HG03469 (cell line): ENCODE measurements at regions not wholly inside any gene's neighbourhood (a gene's known extent, or its start where the extent isn't known, plus 50 kb on each side); places are given as distances from the start of the nearest gene placed in this dataset.

Source experiments
- ATAC-seq: cut with Tn5 transposase; IDR thresholded peaks from one replicate; pipeline ENCODE4 v1.9.1; 2021; ENCODE audit warnings: mild to moderate bottlenecking, moderate library complexity, moderate number of reproducible peaks; ENCODE audit not compliant: unreplicated experiment

GRCh38 chr20:39954621-39955020, 734.4 kb downstream of the MAFB start:
- no peak for ATAC-seq

DNA sequence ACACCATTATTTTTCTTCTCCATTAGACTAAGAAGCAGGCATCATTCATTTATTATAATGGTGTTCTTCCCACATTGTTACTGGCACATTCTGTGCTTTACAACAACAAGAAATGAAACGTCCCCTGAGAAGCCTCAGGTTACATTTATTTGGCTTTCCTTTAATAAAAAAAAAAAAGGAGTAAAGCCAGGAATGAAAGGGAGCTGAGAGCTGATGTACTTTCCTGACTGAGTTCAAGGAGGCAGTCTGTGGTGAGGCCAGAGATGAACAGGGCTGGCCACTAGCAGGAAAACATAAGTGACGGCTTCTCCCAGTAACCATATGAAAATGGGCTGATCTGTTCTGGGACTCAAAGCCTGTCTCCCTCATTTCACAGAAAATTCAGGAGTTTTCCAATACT, 742.1 kb downstream of the MAFB start:
- no peak for ATAC-seq

GRCh38 chr20:39946053-39946810, 742.8 kb downstream of the MAFB start:
- ATAC-seq = no peak

DNA sequence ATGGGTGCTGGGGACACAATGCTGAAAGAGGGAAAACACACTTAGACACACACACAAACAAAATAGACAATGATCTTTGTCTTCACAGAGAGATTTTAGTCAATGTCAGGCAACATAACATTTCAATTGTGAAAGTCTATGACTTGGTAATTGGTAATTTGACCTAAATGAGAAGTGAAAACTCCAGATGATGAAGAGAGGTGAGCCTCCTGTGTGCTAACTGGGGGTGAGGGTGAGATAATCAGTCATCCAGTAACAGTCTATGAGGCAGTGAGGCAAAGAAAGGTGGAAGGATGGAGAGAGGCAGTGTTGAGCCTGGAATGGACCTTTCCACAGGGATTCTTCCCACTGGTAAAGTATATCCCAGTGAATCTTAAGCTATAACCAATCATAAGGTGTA, 744.2 kb downstream of the MAFB start:
- no peak for ATAC-seq

DNA sequence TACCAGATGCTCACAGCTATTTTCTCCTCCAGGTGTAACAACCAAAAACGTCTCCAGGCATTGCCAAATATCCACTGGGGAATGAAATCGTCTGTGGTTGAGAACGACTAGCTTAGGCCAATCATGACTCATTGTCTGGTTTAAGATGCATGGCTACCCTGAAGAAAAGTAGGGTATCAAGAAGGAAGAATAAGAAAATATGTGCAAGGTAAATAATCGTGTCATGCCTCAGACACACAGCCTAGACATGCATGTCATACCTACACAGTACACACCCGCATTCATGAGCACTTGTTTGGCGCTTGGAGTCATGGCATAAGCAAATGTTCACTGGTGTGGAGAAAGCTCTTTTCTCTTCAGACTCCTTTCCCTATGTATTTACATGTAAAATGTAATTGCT, 745.7 kb downstream of the MAFB start:
- no peak for ATAC-seq

DNA sequence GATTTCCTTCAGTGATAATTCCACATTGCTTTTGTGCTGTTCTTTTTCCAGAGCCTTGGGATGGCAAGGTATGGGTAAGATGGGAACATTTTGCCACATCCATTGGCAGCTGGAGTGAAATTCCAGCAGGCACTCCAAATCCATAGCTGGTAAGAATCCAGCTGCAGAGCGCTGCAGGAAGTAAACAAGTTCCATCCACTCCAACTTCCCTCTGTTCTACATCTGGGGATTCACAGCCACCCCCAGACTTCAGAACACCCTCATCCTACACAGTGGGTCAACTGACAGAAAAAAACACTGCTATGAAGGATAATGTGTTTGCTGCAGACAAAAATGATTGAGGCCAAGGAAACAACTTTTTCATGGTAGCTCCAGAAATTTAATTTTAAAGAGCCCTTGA, 747.8 kb downstream of the MAFB start:
- no peak for ATAC-seq

DNA sequence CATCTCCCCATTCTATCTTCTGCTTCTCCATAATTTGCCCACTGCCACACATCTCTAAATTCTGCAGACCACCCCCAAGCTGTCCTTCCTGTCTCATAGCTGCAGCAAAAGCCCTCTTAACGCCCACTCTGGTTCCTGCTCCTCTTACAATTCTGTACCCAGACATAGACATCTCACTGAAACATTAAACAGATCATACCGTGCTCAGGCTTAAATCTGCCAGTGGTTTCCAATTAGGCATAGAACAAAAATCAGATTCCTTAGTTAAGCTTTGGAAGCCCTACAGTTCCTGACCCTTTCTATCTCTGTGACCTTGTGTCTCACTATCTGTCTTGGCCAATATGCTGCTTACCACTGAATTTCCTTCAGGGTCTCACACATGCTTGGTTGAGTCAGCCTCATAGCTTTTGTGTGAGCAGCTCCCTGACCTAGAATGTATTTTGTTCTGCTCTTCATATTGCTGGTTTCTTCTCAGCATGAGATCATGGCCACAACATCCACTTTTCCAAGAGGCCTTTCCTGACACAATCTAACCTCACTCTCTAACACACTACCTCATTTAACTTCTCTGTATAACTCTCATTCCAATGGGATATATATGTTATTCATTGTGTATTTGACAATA, 749.7 kb downstream of the MAFB start:
- no peak for ATAC-seq

DNA sequence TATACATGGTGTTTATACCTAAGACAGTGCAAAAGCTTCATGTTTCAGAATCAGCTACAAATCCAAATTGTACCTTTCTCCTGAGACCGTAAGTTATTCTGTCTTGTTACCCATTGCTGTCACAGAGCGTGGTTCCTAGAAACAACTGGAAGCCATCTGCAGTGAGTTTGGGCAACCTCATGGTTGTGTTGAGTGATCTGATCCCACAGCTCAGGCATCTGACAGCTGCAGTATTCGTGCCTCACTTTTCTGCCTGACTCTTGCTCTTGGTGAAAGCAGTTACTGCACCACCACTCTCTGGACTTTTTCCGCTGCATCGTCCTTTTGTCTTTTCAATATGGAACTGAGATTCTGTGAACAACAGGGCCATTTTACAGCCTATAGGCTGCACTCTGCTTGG, 752.6 kb downstream of the MAFB start:
- ATAC-seq = no peak

DNA sequence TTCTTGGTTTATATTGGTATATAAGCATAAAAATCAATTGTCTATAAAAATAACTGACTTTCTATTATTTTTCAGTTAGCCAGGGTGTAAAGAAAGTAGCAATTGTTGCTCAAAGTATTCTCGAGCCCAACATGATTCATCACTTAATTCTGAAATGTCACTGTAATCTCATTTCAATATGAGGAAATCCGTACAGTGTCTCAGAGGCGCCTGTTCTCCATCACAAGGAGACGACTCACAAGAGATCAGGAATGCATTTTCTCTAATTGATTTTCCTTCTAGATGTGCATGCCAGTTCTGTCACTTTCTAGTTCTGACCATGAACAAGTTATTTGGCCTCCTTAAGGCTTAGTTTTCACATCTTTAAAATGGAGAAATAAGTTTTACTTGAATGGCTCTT, 753.1 kb downstream of the MAFB start:
- no peak for ATAC-seq

DNA sequence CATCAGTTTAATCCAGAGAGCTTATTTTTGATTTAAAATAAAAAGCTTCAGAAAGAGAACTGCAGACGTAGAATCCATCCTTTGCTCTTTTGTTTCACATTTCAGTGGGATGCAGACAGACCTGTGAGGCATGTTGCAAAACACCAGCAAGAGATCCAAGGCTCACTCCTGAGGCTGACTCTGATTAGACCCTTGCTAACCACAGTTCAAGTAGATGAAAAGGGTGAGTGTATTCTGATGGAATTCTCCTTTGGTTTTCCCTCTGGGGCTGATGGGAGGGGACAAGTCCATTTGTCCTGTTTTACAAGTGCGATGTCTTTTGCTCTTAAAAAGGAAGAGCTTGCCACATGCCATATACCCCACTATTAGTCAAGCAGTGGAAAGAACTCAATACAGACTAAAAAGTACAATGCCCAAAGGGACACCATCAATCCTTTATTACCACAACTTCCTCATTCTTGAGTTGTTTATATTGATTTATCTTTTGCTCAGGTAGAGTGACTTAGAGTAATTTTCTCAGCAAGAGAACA, 772.7 kb downstream of the MAFB start:
- no peak for ATAC-seq

DNA sequence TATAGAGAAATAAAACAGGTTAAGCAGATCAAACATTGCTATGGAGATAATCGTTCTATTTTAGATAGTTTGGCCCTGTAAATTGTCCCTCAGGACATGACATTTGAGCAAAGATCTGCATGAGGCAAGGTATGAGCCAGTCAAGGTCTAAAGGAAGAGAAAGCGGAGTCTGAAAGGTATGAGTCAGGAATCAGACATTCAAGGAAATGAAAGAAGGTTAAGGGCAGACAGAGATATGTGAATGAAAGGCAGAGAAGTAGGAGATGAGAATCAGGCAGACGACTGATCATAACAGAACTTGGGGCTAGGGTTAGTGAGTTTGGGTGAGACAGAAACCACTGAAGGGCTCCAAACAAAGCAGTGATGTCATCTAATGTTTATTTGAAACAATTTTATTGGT, 775.8 kb downstream of the MAFB start:
- no peak for ATAC-seq

- ATAC-seq = no peak
Observed at GRCh38 chr20:39911497-39911896, 777.5 kb downstream of the MAFB start.

GRCh38 chr20:39910536-39910935, 778.5 kb downstream of the MAFB start:
- ATAC-seq = no peak

- no peak for ATAC-seq
Observed at GRCh38 chr20:39909447-39909846, 779.6 kb downstream of the MAFB start.

- no peak for ATAC-seq
Observed at GRCh38 chr20:39904476-39905112, 784.4 kb downstream of the MAFB start.

- no peak for ATAC-seq
Observed at GRCh38 chr20:39903806-39904465, 785.1 kb downstream of the MAFB start.

- ATAC-seq = no peak
Observed at GRCh38 chr20:39899881-39900280, 789.2 kb downstream of the MAFB start.

DNA sequence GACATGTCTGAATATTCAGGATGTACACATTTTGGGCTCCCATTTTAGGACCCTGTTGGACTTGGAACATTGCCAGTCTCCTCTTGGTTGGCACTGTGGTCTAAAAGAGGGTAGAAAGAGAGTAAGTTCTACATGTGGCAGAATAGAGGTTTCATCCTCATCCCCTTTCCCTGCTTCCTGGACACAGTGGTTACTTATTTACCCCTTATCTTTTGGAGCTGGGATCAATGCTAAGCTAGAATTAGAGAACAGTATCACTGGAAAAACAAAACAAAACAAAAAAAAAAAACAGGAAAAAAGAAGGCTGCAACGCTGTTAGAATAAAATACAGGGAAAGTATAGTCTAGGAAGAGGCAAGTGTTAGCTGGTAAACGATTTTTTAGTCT, 790.6 kb downstream of the MAFB start:
- no peak for ATAC-seq

DNA sequence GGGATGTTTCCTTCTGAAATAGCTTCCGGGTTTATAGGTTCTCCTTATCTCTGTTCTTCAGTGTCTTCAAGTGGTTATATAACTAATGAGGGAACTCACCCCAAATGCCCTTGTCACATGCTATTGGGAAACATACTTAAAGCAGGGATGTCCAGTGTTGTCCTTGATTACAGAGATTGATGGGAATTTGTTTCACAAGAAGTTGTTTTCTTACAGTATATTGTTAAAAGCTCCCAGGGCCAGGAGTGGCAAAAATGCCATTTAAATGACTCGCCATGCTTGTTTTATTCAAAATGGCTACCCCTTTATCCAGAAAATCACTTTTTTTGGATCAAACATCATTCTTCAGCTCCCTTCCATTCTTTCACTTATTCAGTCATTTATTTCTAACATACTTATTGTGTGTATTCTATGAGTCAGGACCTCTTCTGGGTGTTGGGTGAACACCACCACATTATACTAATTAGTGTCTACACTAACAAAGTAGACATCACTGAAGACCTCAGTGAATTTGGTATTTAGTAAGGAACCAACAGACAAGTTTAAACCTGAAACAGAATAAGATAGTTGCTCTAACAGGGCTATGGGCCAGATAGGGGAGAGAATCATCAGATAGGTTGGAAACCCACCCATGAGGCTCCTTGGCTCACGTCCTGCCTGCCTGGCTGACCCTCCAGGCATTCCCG, 791.1 kb downstream of the MAFB start:
- no peak for ATAC-seq

DNA sequence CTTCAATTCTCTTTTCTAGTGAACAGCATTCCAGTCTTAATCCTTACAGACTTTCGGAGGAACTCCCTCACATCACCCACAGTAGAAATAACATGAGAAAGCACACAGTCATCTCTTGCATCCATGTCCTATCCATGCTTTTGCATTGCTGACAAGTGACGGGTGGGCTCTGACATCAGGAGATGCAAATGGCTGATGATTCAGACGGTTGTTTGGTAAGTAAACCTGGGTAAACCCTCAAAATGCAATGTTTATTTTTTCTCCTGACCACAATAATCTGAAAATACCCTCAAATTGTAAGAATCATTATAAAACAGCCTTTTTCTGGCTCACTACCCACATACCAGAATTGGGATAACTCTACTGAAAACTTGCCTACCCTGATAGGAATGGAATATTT, 792.0 kb downstream of the MAFB start:
- no peak for ATAC-seq

- no peak for ATAC-seq
Observed at GRCh38 chr20:39894067-39894466, 795.0 kb downstream of the MAFB start.
